ENCODE measurements at regions not wholly inside any gene's neighbourhood (a gene's known extent, or its start where the extent isn't known, plus 50 kb on each side); places are given as distances from the start of the nearest gene placed in this dataset.
A peak's percentile ranks its signal among the peaks of the same experiment; 100 is the strongest.

GRCh38 chr6:78132671-78133410 lies 480.0 kb downstream of the MEI4 start:
- Histone ChIP-seq H3K9me3 (ENCODE audit: low read length) (peaks cover 62% of the 10 kb centered on the region), H2AFZ (ENCODE audit: low read length) (no peak overlapping the region), H3K27ac (ENCODE audit: extremely low read length, insufficient read depth, low read length) (no peak overlapping the region), H3K36me3 (replicated peaks in 1 of 2; ENCODE audit: control insufficient read depth in 1 of 2, insufficient read depth in 2 of 2, low read length in 2 of 2) (no peaks in the 10 kb centered on the region), H3K4me2 (ENCODE audit: low read depth, low read length) (peak overlapping the region; percentile 49), H3K4me1 (ENCODE audit: insufficient read depth, low read length) (peaks cover 11% of the 10 kb centered on the region; the same call in 1 of the 2 replicates), H4K20me1 (ENCODE audit: insufficient read depth, low read length) (no peaks in the 10 kb centered on the region), H3K79me2 (ENCODE audit: insufficient read depth, low read length) (no peaks in the 10 kb centered on the region), H3K27me3 (ENCODE audit: control insufficient read depth in 1 of 2, insufficient read depth in 2 of 2, low read length in 2 of 2) (no peaks in the 10 kb centered on the region), H3K4me3 (replicated peaks in 1 of 3; ENCODE audit: insufficient read depth in 1 of 3, low read depth in 2 of 3, low read length in 3 of 3) (no peak overlapping the region), H3K9ac (ENCODE audit: insufficient read depth, low read depth, low read length) (no peak overlapping the region)
- no TSS peak for BruUV-seq (replicated peaks)
- DNase-seq (ENCODE audit: low spot score) (no peak), FAIRE-seq (no peak), ATAC-seq (peak; percentile 94)
- WGBS (ENCODE audit: low lambda C conversion rate) = 0% methylated on average over 7 of the region's 8 CpGs
- TF ChIP-seq RAD51 (IDR thresholded peaks at IDR 0.05; ENCODE audit: borderline replicate concordance) (no peak), MAFF (IDR thresholded peaks at IDR 0.05; ENCODE audit: low read depth, low read length) (peak; percentile 59), CAMTA2 (CRISPR knock-in tag; IDR thresholded peaks at IDR 0.05; ENCODE audit: borderline replicate concordance) (no peak), PLSCR1 (CRISPR knock-in tag; IDR thresholded peaks at IDR 0.05; ENCODE audit: borderline replicate concordance) (no peak), SMC3 (IDR thresholded peaks at IDR 0.05; ENCODE audit: low read length) (no peak), ZNF746 (CRISPR knock-in tag; IDR thresholded peaks at IDR 0.05) (no peak), YY1 (IDR thresholded peaks at IDR 0.05; ENCODE audit: insufficient read depth, insufficient replicate concordance, low read depth, low read length) (no peak), ZNF556 (CRISPR knock-in tag; IDR thresholded peaks at IDR 0.05; ENCODE audit: borderline replicate concordance) (no peak), MAFK (conservative IDR thresholded peaks at IDR 0.05 in 1 of 2, IDR thresholded peaks at IDR 0.05 in 1 of 2; ENCODE audit: low read length in 2 of 2) (peak; percentile 26 to 73; a peak in 3 of 4 replicates), ZNF441 (CRISPR knock-in tag; IDR thresholded peaks at IDR 0.05; ENCODE audit: borderline replicate concordance) (no peak)
- ChIA-PET CTCF (ENCODE audit: low intra/inter-chr PET ratio, low total read pairs) (no interaction called here), POLR2A (no interaction called here)
- intact Hi-C loops (cut with micrococcal nuclease; ENCODE audit: unreplicated experiment) = no loop called here
- in situ Hi-C loops (cut with HindIII; ENCODE audit: extremely low pct_ligation_motif_present, low pct_unique_long_range_greater_than_20kb) = no loop called here
